ENCODE measurements at regions not wholly inside any gene's neighbourhood (a gene's known extent, or its start where the extent isn't known, plus 50 kb on each side); places are given as distances from the start of the nearest gene placed in this dataset.

- TF ChIP-seq EZH2 (IDR thresholded peaks at IDR 0.05; ENCODE audit: low read depth, low read length, severe bottlenecking) = no peak
- TF ChIP-seq RAD21 (IDR thresholded peaks at IDR 0.05 in 1 of 2, conservative IDR thresholded peaks at IDR 0.05 in 1 of 2; ENCODE audit: low read depth in 2 of 2, low read length in 2 of 2) = no peak
- no peak for TF ChIP-seq CBX5 (IDR thresholded peaks at IDR 0.05; ENCODE audit: low read depth, low read length)
- no peak for TF ChIP-seq MAX (IDR thresholded peaks at IDR 0.05)
- no peak for TF ChIP-seq CTCF (IDR thresholded peaks at IDR 0.05; ENCODE audit: control extremely low read depth in 1 of 3, insufficient read depth in 1 of 3, low read depth in 1 of 3, low read length in 3 of 3)
- TF ChIP-seq TAF7 (optimal IDR thresholded peaks at IDR 0.05; ENCODE audit: borderline replicate concordance, low read depth, low read length) = no peak
These were observed 106.9 kb downstream of the BACH1 start for GRCh38 chr21:29405503-29406122.

Measured in H1 (cell line).